Progenitor cell of endocrine pancreas (in vitro differentiated cells): ENCODE measurements at regions not wholly inside any gene's neighbourhood (a gene's known extent, or its start where the extent isn't known, plus 50 kb on each side); places are given as distances from the start of the nearest gene placed in this dataset.

Experiments
- DNase-seq: peaks from one replicate; pipeline ENCODE4 v3.0.0; 2021; ENCODE audit warnings: low spot score; ENCODE audit not compliant: unreplicated experiment
- H3K27ac Mint-ChIP-seq: 2 replicates; pipeline ENCODE4 v1.8.0; 2021; ENCODE audit warnings: mild to moderate bottlenecking, moderate library complexity, mixed read lengths
- H3K27me3 Mint-ChIP-seq: 2 replicates; pipeline ENCODE4 v1.8.0; 2021; ENCODE audit warnings: mixed read lengths
- H3K36me3 Mint-ChIP-seq: 2 replicates; pipeline ENCODE4 v1.8.0; 2022; ENCODE audit warnings: mixed read lengths; ENCODE audit not compliant: insufficient read depth
- H3K4me1 Mint-ChIP-seq: 2 replicates; pipeline ENCODE4 v1.8.0; 2021; ENCODE audit warnings: low read depth, mixed read lengths
- H3K4me3 Mint-ChIP-seq: 2 replicates; pipeline ENCODE4 v1.8.0; 2021; ENCODE audit warnings: low read depth, mild to moderate bottlenecking, moderate library complexity, mixed read lengths
- H3K9me3 Mint-ChIP-seq: 2 replicates; pipeline ENCODE4 v1.8.0; 2021; ENCODE audit warnings: low read depth, mixed read lengths
- TF ChIP-seq, protein P1 (sequence below): fragments of 200-600 bp; sonication (generic); IDR thresholded peaks from one replicate; pipeline ENCODE4 v1.5.0; 2021; ENCODE audit warnings: antibody characterized with exemption, mild to moderate bottlenecking; ENCODE audit not compliant: unreplicated experiment

DNA sequence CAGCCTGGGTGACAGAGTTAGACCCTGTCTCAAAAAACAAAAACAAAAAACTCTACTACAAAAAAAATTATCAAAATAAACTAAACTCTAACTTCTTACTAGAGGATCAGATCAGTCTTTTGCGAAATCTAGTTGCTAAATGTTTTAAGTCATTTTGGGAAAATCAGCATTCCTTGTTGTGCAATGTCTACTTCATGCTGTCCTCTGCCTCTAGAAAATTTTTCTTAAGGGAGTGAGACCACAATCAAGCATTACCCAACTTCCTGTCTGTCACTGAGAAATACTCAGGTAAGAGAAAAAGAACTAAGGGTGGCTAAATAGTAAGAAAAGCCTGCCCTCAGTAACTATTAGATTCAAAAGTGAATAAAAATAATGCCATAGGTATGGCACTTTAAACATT, 67.2 kb upstream of the FOXD3 start:
- H3K9me3 Mint-ChIP-seq = no peaks in the 10 kb centered on the region
- no peaks in the 10 kb centered on the region for H3K36me3 Mint-ChIP-seq

DNA sequence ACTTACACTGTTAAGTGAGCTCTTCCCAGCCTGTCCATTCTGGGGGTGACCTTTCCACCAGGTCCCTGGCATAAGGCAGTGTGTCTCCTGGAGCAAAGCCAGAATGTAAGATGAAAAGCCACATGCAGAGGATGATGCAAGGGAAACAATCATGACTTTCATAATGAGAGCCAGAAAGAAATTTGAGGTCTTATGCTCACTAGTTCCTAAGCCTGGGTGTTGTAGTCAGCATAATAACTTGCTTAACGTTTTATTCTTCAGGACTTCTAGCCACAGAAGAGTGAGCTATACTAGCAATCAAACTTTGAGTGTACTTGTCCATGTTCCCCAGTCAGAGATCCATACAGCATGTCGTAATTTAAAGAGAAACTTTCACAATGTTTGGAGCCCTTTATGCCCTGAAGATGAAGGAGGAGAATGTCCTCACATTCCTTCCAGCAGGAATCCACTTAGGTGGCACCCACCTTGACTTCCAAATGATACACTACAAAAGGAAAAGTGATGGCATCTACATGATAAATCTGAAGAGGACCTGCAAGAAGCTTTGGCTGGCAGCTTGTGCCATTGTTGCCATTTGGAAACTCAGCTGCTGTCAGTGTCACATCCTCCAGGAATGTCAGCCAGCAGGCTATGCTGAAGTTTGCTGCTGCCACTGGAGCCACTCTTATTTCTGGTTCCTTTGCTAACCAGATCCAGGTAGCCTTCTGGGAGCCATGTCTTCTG, 60.5 kb upstream of the FOXD3 start:
- Mint-ChIP-seq H3K27ac (no peak overlapping the region), H3K27me3 (peaks cover 3% of the 10 kb centered on the region), H3K9me3 (no peaks in the 10 kb centered on the region), H3K4me1 (no peaks in the 10 kb centered on the region), H3K36me3 (no peaks in the 10 kb centered on the region), H3K4me3 (no peak overlapping the region)
- no peak for DNase-seq
- TF ChIP-seq, protein P1, sequence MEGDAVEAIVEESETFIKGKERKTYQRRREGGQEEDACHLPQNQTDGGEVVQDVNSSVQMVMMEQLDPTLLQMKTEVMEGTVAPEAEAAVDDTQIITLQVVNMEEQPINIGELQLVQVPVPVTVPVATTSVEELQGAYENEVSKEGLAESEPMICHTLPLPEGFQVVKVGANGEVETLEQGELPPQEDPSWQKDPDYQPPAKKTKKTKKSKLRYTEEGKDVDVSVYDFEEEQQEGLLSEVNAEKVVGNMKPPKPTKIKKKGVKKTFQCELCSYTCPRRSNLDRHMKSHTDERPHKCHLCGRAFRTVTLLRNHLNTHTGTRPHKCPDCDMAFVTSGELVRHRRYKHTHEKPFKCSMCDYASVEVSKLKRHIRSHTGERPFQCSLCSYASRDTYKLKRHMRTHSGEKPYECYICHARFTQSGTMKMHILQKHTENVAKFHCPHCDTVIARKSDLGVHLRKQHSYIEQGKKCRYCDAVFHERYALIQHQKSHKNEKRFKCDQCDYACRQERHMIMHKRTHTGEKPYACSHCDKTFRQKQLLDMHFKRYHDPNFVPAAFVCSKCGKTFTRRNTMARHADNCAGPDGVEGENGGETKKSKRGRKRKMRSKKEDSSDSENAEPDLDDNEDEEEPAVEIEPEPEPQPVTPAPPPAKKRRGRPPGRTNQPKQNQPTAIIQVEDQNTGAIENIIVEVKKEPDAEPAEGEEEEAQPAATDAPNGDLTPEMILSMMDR = no peak

More for the DNA sequence above, 67.2 kb upstream of the FOXD3 start:
- TF ChIP-seq, protein P1 = no peak
- Mint-ChIP-seq H3K4me3 (no peak overlapping the region), H3K27ac (no peak overlapping the region), H3K27me3 (no peaks in the 10 kb centered on the region), H3K4me1 (no peaks in the 10 kb centered on the region)
- DNase-seq = no peak

DNA sequence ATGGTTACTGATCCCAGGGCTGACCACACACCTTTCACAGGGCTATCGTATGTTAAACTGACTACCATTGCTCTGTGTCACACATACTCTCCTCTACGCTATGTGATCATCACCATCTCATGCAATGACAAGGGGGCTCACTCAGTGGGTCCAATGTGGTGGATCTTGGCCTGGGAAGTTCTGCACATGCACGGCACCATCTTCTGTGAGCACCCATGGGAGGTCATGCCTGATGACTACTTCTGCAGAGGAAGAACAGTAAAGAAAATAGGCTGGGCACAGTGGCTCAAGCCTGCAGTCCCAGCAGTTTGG, 60.0 kb upstream of the FOXD3 start:
- TF ChIP-seq, protein P1 = no peak
- Mint-ChIP-seq H3K27ac (no peak overlapping the region), H3K36me3 (no peaks in the 10 kb centered on the region), H3K27me3 (peaks cover 3% of the 10 kb centered on the region), H3K4me3 (no peak overlapping the region), H3K9me3 (no peaks in the 10 kb centered on the region), H3K4me1 (no peaks in the 10 kb centered on the region)
- no peak for DNase-seq

DNA sequence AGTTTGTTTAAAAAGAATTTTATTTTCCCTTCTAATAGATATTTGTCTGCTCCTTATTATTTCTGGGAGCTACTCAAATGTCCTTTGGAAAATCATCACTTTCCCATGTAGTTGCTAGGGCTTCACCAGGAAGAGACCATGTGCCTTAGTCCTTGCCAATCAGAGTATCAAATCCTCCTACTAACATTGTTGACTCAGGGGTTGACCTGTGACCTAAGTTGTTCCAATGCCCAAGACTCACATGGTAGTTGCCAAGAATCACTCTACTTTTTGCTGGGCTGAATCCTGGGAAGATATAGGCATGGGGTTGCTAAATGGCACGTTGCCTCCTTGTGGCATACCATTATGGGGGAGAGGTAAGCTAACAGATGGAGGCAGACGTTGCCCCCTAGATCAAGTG, 58.2 kb upstream of the FOXD3 start:
- H3K4me1 Mint-ChIP-seq = no peaks in the 10 kb centered on the region
- no peak for DNase-seq
- H3K4me3 Mint-ChIP-seq = no peak overlapping the region
- no peaks in the 10 kb centered on the region for H3K36me3 Mint-ChIP-seq
- peaks cover 3% of the 10 kb centered on the region for H3K27me3 Mint-ChIP-seq
- no peaks in the 10 kb centered on the region for H3K9me3 Mint-ChIP-seq
- H3K27ac Mint-ChIP-seq = no peak overlapping the region
- TF ChIP-seq, protein P1 = no peak

DNA sequence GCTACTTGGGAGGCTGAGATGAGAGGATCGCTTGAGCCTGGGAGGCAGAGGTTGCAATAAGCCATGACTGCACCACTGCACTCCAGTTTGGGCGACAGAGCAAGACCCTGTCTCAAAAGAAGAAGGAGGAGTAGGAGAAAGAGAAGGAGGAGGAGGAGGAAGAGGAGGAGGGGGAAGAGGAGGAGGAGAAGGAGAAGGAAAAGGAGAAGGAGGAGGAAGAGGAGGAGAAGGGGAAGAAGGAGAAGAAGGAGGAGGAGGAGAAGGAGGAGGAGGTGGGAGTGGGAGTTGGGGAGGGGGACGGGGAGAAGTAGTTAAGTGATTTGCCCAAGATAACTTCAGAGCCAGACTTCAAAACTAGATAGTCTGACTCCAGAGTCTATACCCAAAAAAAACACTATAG, 55.5 kb upstream of the FOXD3 start:
- no peak for DNase-seq
- Mint-ChIP-seq H3K36me3 (no peaks in the 10 kb centered on the region), H3K4me3 (no peak overlapping the region), H3K27me3 (peaks cover 3% of the 10 kb centered on the region), H3K4me1 (no peaks in the 10 kb centered on the region), H3K9me3 (no peaks in the 10 kb centered on the region), H3K27ac (no peak overlapping the region)
- TF ChIP-seq, protein P1 = no peak
